SJCRH30 (cell line): ENCODE measurements at regions not wholly inside any gene's neighbourhood (a gene's known extent, or its start where the extent isn't known, plus 50 kb on each side); places are given as distances from the start of the nearest gene placed in this dataset.

Source experiments
- DNase-seq, 2 experiments: peaks; one replicate each; pipeline ENCODE4 v3.0.0-alpha.2; 2015 to 2020
- H3K27ac ChIP-seq: fragments of 250-450 bp; sonication (Bioruptor Pico); 2 replicates; pipeline ENCODE4 v1.5.1; 2020; ENCODE audit warnings: mild to moderate bottlenecking, moderate library complexity
- H3K27me3 ChIP-seq: fragments of 250-450 bp; sonication (Bioruptor Pico); 2 replicates; pipeline ENCODE4 v1.5.1; 2020; ENCODE audit warnings: mild to moderate bottlenecking, moderate library complexity
- H3K36me3 ChIP-seq: fragments of 250-450 bp; sonication (Bioruptor Pico); 2 replicates; pipeline ENCODE4 v1.5.1; 2020; ENCODE audit warnings: mild to moderate bottlenecking, moderate library complexity
- H3K4me1 ChIP-seq: fragments of 250-450 bp; sonication (Bioruptor Pico); 2 replicates; pipeline ENCODE4 v1.5.1; 2020; ENCODE audit warnings: mild to moderate bottlenecking, moderate library complexity
- H3K4me3 ChIP-seq: fragments of 250-450 bp; sonication (Bioruptor Pico); 2 replicates; pipeline ENCODE4 v1.5.1; 2020; ENCODE audit warnings: mild to moderate bottlenecking, moderate library complexity
- H3K9me3 ChIP-seq: fragments of 250-450 bp; sonication (Bioruptor Pico); replicated peaks from 2 replicates; pipeline ENCODE4 v1.5.1; 2020; ENCODE audit warnings: mild to moderate bottlenecking, moderate library complexity

DNA sequence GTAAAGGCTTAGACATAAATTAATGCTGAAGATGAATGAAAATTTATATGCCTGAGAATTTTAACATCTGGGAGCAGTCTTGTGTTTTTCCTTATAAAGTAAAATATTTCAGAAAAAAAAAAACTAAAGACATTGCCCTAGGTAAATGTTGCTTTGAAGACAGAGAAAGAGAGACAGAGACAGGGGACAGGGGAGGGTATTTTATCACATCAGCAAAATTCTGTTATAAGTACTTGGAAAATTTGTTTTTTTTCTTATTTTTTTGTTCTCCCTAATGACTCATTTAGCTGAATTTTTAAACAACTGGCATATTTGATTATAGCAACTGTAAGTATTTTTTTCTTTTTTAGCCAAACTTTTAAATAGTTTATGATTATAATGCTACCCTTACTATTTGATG is 1540.6 kb upstream of the GBE1 start:
- H3K4me3 ChIP-seq = no peak overlapping the region
- no peaks in the 10 kb centered on the region for H3K9me3 ChIP-seq
- H3K4me1 ChIP-seq = no peaks in the 10 kb centered on the region
- no peak overlapping the region for H3K27ac ChIP-seq
- H3K36me3 ChIP-seq = no peaks in the 10 kb centered on the region
- no peak for DNase-seq
- H3K27me3 ChIP-seq = no peaks in the 10 kb centered on the region

DNA sequence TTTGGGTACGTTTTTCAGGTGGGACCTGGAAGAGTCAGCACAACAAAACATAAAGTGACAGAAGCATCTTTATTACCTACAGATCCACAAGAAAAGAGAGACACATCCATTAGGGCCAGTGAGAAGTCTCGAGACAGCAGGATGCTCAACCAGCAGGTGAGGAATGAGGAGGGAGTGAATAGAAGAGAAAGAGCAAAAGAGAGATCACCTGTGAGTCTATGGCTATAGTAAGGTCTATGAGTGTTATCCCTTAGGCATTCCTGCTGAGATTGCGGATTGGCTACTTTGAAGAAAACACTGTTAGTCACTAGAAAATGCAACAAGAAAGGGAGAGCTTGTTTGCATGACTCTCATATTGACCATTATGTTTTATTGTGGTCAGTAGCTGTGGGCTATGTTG is 1556.2 kb upstream of the GBE1 start:
- DNase-seq = no peak
- Histone ChIP-seq H3K27ac (no peak overlapping the region), H3K27me3 (no peaks in the 10 kb centered on the region), H3K4me3 (no peak overlapping the region), H3K36me3 (no peaks in the 10 kb centered on the region), H3K9me3 (no peaks in the 10 kb centered on the region), H3K4me1 (no peaks in the 10 kb centered on the region)

GRCh38 chr3:83320726-83321125 is 1559.3 kb upstream of the GBE1 start:
- no peak for DNase-seq
- Histone ChIP-seq H3K27me3 (no peaks in the 10 kb centered on the region), H3K4me3 (no peak overlapping the region), H3K4me1 (no peaks in the 10 kb centered on the region), H3K27ac (no peak overlapping the region), H3K36me3 (no peaks in the 10 kb centered on the region), H3K9me3 (no peaks in the 10 kb centered on the region)

GRCh38 chr3:83321457-83321856 is 1560.0 kb upstream of the GBE1 start:
- Histone ChIP-seq H3K4me3 (no peak overlapping the region), H3K36me3 (no peaks in the 10 kb centered on the region), H3K27me3 (no peaks in the 10 kb centered on the region), H3K4me1 (no peaks in the 10 kb centered on the region), H3K27ac (no peak overlapping the region), H3K9me3 (no peaks in the 10 kb centered on the region)
- no peak for DNase-seq

DNA sequence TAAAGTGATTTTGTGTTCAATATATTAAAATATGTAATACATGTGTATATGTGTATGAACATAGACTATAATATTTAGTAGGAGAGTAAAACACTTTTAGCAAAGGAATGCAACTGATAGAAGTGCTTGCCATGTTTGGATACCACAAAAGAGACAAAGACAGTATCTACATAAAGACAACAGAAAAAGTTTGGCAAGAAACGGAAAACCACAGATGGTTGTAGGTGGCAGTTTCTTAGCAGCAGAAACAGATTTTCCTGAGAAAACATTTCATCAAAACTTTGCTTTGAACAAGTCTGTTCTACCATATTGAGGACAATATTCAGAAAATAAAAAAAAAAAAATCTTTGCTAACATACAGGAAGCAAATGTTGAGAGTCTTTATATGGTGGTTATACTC is 1560.4 kb upstream of the GBE1 start:
- Histone ChIP-seq H3K27ac (no peak overlapping the region), H3K36me3 (no peaks in the 10 kb centered on the region), H3K4me1 (no peaks in the 10 kb centered on the region), H3K27me3 (no peaks in the 10 kb centered on the region), H3K4me3 (no peak overlapping the region), H3K9me3 (no peaks in the 10 kb centered on the region)
- no peak for DNase-seq

DNA sequence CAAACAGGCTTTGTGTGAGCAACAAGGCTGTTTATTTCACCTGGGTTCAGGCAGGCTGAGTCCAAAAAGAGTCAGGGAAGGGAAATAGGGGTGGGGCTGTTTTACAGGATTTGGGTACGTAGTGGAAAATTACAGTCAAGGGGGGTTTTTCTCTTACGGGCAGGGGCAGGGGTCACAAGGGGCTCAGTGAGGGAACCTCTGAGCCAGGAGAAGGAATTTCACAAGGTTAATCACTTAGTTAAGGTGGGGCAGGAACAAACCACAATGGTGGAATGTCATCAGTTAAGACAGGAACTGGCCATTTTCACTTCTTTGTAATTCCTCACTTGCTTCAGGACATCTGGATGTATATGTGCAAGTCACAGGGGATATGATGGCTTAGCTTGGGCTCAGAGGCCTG is 1592.8 kb upstream of the GBE1 start:
- no peak for DNase-seq
- H3K9me3 ChIP-seq = no peaks in the 10 kb centered on the region
- H3K36me3 ChIP-seq = no peaks in the 10 kb centered on the region
- no peaks in the 10 kb centered on the region for H3K4me1 ChIP-seq
- H3K27ac ChIP-seq = no peak overlapping the region
- no peak overlapping the region for H3K4me3 ChIP-seq
- no peaks in the 10 kb centered on the region for H3K27me3 ChIP-seq

GRCh38 chr3:83393276-83393675 is 1565.5 kb upstream of the CADM2 start:
- Histone ChIP-seq H3K4me1 (no peaks in the 10 kb centered on the region), H3K4me3 (no peak overlapping the region), H3K9me3 (no peaks in the 10 kb centered on the region), H3K27ac (no peak overlapping the region), H3K27me3 (no peaks in the 10 kb centered on the region), H3K36me3 (no peaks in the 10 kb centered on the region)
- no peak for DNase-seq

GRCh38 chr3:83403927-83404326 is 1554.9 kb upstream of the CADM2 start:
- DNase-seq = no peak
- Histone ChIP-seq H3K36me3 (no peaks in the 10 kb centered on the region), H3K9me3 (no peaks in the 10 kb centered on the region), H3K4me3 (no peak overlapping the region), H3K27ac (no peak overlapping the region), H3K4me1 (no peaks in the 10 kb centered on the region), H3K27me3 (no peaks in the 10 kb centered on the region)

- Histone ChIP-seq H3K27me3 (no peaks in the 10 kb centered on the region), H3K27ac (no peak overlapping the region), H3K4me3 (no peak overlapping the region), H3K4me1 (peaks cover 3% of the 10 kb centered on the region; the same call in 1 of the 2 replicates), H3K9me3 (no peaks in the 10 kb centered on the region), H3K36me3 (no peaks in the 10 kb centered on the region)
- DNase-seq = no peak
These were observed 1532.5 kb upstream of the CADM2 start for GRCh38 chr3:83426300-83426699.

DNA sequence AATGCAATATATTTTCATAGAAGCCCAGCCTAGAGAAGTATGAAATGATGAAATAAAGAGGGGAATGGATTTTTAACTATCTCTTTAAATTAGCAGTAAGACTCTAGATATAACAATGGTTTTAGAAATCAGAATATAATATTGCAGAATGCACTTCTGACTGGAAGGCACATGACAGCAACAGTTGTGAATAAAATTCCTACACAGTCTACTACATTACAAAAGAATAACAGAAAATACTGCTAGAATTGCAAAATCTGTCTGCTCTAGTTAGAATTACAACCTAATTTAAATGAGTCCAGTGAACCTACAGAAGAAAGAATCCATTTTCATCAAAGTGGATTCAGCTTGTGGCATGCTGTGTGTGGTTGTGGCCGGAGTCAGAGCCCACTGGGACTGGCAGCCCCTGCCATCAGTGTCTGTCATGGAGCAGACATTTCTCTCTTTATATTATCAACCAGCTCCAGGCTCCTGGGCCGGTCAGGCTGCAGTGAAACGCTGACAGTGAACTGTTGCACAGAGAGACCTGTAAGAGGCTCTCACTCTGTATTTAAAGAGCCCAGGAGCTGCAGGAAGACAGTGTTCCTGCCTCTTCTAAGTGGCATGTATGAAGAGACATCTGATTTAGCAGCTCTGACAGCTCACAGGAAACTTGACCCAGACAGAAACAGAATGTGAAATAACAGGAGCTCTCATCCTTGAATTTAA is 1523.8 kb upstream of the CADM2 start:
- no peak overlapping the region for H3K27ac ChIP-seq
- DNase-seq = no peak
- no peaks in the 10 kb centered on the region for H3K4me1 ChIP-seq
- no peaks in the 10 kb centered on the region for H3K9me3 ChIP-seq
- no peaks in the 10 kb centered on the region for H3K36me3 ChIP-seq
- H3K4me3 ChIP-seq = no peak overlapping the region
- no peaks in the 10 kb centered on the region for H3K27me3 ChIP-seq

DNA sequence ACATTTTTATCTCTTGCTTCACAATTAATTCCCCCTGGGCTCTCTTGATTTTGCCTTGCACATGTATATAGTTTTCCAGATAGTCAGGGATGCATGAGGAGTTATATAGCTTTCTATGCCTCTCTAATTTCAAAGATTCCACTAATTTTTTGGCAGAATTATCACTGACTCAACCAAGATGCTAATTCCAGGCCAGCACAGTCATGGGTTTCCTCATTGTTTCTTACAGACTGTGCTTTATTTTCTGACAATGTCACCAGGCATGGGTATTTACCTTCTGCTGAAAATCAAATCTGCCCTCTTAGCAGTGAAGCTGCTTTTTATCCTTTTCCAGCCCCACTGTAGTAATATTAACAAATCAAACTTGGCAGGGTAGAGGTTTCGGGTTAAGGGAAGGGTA is 1520.6 kb upstream of the CADM2 start:
- no peak overlapping the region for H3K4me3 ChIP-seq
- no peaks in the 10 kb centered on the region for H3K9me3 ChIP-seq
- DNase-seq = no peak
- H3K27me3 ChIP-seq = no peaks in the 10 kb centered on the region
- no peaks in the 10 kb centered on the region for H3K36me3 ChIP-seq
- H3K4me1 ChIP-seq = no peaks in the 10 kb centered on the region
- H3K27ac ChIP-seq = no peak overlapping the region

DNA sequence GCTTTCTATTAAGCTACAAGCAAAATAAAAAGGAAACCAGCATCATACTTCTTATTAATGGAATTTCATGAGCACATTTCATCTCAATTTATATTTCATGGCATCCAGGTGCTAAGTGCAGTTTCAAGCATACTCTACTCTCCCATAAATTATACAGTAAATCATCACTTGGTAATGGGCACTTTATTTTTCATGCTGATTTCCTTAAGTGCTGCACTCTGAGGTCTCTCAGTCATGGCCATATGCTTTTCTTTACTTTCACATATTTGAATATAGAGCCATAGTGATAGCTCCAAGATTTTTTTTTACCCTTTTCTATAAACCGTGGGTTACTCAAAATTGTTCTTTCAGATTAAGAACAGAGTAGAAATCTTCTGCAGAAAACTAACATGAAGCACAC is 1505.7 kb upstream of the CADM2 start:
- H3K36me3 ChIP-seq = no peaks in the 10 kb centered on the region

GRCh38 chr3:83454353-83454752 is 1504.4 kb upstream of the CADM2 start:
- Histone ChIP-seq H3K36me3 (no peaks in the 10 kb centered on the region), H3K4me1 (no peaks in the 10 kb centered on the region), H3K27me3 (no peaks in the 10 kb centered on the region), H3K27ac (no peak overlapping the region), H3K4me3 (no peak overlapping the region), H3K9me3 (no peaks in the 10 kb centered on the region)
- no peak for DNase-seq

More for the DNA sequence above, 1505.7 kb upstream of the CADM2 start:
- H3K27me3 ChIP-seq = no peaks in the 10 kb centered on the region
- H3K4me1 ChIP-seq = no peaks in the 10 kb centered on the region
- no peaks in the 10 kb centered on the region for H3K9me3 ChIP-seq
- DNase-seq = no peak
- H3K27ac ChIP-seq = no peak overlapping the region
- H3K4me3 ChIP-seq = no peak overlapping the region

GRCh38 chr3:83457551-83457950 is 1501.2 kb upstream of the CADM2 start:
- H3K27me3 ChIP-seq = no peaks in the 10 kb centered on the region
- H3K4me1 ChIP-seq = no peaks in the 10 kb centered on the region
- no peak for DNase-seq
- no peak overlapping the region for H3K27ac ChIP-seq
- no peak overlapping the region for H3K4me3 ChIP-seq
- H3K36me3 ChIP-seq = no peaks in the 10 kb centered on the region
- no peaks in the 10 kb centered on the region for H3K9me3 ChIP-seq

DNA sequence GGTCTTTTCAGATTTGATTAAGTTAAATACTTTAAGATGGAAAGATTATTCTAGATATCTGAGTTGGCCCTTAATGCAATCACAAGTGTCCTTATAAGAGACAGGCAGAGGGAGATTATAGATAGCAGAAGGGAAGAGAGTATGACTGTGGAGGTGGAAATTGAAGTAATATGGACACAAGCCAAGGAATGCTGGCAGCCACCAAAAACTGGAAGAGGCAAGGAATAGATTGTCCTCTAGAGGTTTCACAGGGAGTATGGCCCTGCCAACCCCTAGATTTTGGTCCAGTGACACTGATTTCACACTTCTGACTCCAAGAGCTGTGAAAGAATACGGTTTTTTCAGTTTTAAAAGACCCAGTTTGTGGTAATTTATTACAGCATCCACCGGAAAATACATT is 1498.7 kb upstream of the CADM2 start:
- Histone ChIP-seq H3K36me3 (no peaks in the 10 kb centered on the region), H3K4me3 (no peak overlapping the region), H3K27me3 (no peaks in the 10 kb centered on the region), H3K9me3 (no peaks in the 10 kb centered on the region), H3K4me1 (no peaks in the 10 kb centered on the region), H3K27ac (no peak overlapping the region)
- no peak for DNase-seq

GRCh38 chr3:83461411-83461810 is 1497.4 kb upstream of the CADM2 start:
- no peaks in the 10 kb centered on the region for H3K36me3 ChIP-seq
- H3K27me3 ChIP-seq = no peaks in the 10 kb centered on the region
- no peaks in the 10 kb centered on the region for H3K4me1 ChIP-seq
- DNase-seq = no peak
- no peak overlapping the region for H3K27ac ChIP-seq
- no peaks in the 10 kb centered on the region for H3K9me3 ChIP-seq
- H3K4me3 ChIP-seq = no peak overlapping the region
